ENCODE measurements at regions not wholly inside any gene's neighbourhood (a gene's known extent, or its start where the extent isn't known, plus 50 kb on each side); places are given as distances from the start of the nearest gene placed in this dataset.

GRCh38 chr7:108711611-108712010 is 141.9 kb downstream of the DNAJB9 start:
- Histone ChIP-seq H3K27ac (ENCODE audit: low read depth in 1 of 2, low read length in 2 of 2) (no peak overlapping the region), H3K4me3 (ENCODE audit: low read depth in 1 of 3, low read length in 3 of 3) (no peak overlapping the region), H3K27me3 (ENCODE audit: control insufficient read depth in 4 of 4, insufficient read depth in 4 of 4, low read length in 3 of 4) (peaks cover 0 to 5% (median 0%) of the 10 kb centered on the region in 4 donors), H3K9ac (ENCODE audit: low read depth in 1 of 2, low read length in 2 of 2) (no peak overlapping the region), H3K4me1 (ENCODE audit: control insufficient read depth in 4 of 4, insufficient read depth in 4 of 4, low read length in 3 of 4) (no peaks in the 10 kb centered on the region), H3K36me3 (ENCODE audit: control insufficient read depth in 4 of 4, insufficient read depth in 3 of 4, low read depth in 1 of 4, low read length in 3 of 4) (no peaks in the 10 kb centered on the region), H3K9me3 (ENCODE audit: control insufficient read depth in 4 of 4, low read length in 3 of 4) (no peaks in the 10 kb centered on the region)
- no peak for DNase-seq (ENCODE audit: low spot score)
- no peak for TF ChIP-seq ZBTB33 (IDR thresholded peaks at IDR 0.05)
- TF ChIP-seq RAD21 (IDR thresholded peaks at IDR 0.05), result no peak
- TF ChIP-seq MAX (IDR thresholded peaks at IDR 0.05), result no peak

GRCh38 chr7:108716783-108717182 is 147.1 kb downstream of the DNAJB9 start:
- 79% methylated on average over 1 of the region's 1 CpG for WGBS
- no peaks in the 10 kb centered on the region for H3K4me1 ChIP-seq (ENCODE audit: control insufficient read depth in 4 of 4, insufficient read depth in 4 of 4, low read length in 3 of 4)
- H3K27ac ChIP-seq (ENCODE audit: low read depth in 1 of 2, low read length in 2 of 2), result no peak overlapping the region
- DNase-seq (ENCODE audit: low spot score), result no peak
- no peaks in the 10 kb centered on the region for H3K9me3 ChIP-seq (ENCODE audit: control insufficient read depth in 4 of 4, low read length in 3 of 4)
- no peaks in the 10 kb centered on the region for H3K36me3 ChIP-seq (ENCODE audit: control insufficient read depth in 4 of 4, insufficient read depth in 3 of 4, low read depth in 1 of 4, low read length in 3 of 4)
- TF ChIP-seq NR2F2 (IDR thresholded peaks at IDR 0.05) (no peak), YY1 (IDR thresholded peaks at IDR 0.05) (no peak), SP1 (IDR thresholded peaks at IDR 0.05) (no peak), JUND (IDR thresholded peaks at IDR 0.05) (no peak), ATF3 (IDR thresholded peaks at IDR 0.05) (no peak), EGR1 (IDR thresholded peaks at IDR 0.05; ENCODE audit: low read depth in 2 of 2) (no peak), GABPA (IDR thresholded peaks at IDR 0.05 in 1 of 2, conservative IDR thresholded peaks at IDR 0.05 in 1 of 2) (no peak), RAD21 (IDR thresholded peaks at IDR 0.05) (no peak), REST (IDR thresholded peaks at IDR 0.05) (no peak)
- peaks cover 0 to 5% (median 0%) of the 10 kb centered on the region in 4 donors for H3K27me3 ChIP-seq (ENCODE audit: control insufficient read depth in 4 of 4, insufficient read depth in 4 of 4, low read length in 3 of 4)
- no peak overlapping the region for H3K9ac ChIP-seq (ENCODE audit: low read depth in 1 of 2, low read length in 2 of 2)
- H3K4me3 ChIP-seq (ENCODE audit: low read depth in 1 of 3, low read length in 3 of 3), result no peak overlapping the region

- H3K9me3 ChIP-seq (ENCODE audit: control insufficient read depth in 4 of 4, low read length in 3 of 4), result no peaks in the 10 kb centered on the region
- no peak for DNase-seq (ENCODE audit: low spot score)
- H3K27ac ChIP-seq (ENCODE audit: low read depth in 1 of 2, low read length in 2 of 2), result no peak overlapping the region
- H3K9ac ChIP-seq (ENCODE audit: low read depth in 1 of 2, low read length in 2 of 2), result no peak overlapping the region
- peaks cover 0 to 5% (median 0%) of the 10 kb centered on the region in 4 donors for H3K27me3 ChIP-seq (ENCODE audit: control insufficient read depth in 4 of 4, insufficient read depth in 4 of 4, low read length in 3 of 4)
- no peaks in the 10 kb centered on the region for H3K36me3 ChIP-seq (ENCODE audit: control insufficient read depth in 4 of 4, insufficient read depth in 3 of 4, low read depth in 1 of 4, low read length in 3 of 4)
- no peak overlapping the region for H3K4me3 ChIP-seq (ENCODE audit: low read depth in 1 of 3, low read length in 3 of 3)
- H3K4me1 ChIP-seq (ENCODE audit: control insufficient read depth in 4 of 4, insufficient read depth in 4 of 4, low read length in 3 of 4), result no peaks in the 10 kb centered on the region
- TF ChIP-seq HNF4A (conservative IDR thresholded peaks at IDR 0.05), result no peak
- no peak for TF ChIP-seq JUND (IDR thresholded peaks at IDR 0.05)
- TF ChIP-seq TAF1 (conservative IDR thresholded peaks at IDR 0.05), result no peak
- TF ChIP-seq FOXA1 (IDR thresholded peaks at IDR 0.05), result no peak
- no peak for TF ChIP-seq NR2F2 (IDR thresholded peaks at IDR 0.05)
- TF ChIP-seq FOXA2 (IDR thresholded peaks at IDR 0.05), result no peak
- no peak for TF ChIP-seq SP1 (IDR thresholded peaks at IDR 0.05)
- TF ChIP-seq RXRA (IDR thresholded peaks at IDR 0.05), result no peak
- no peak for TF ChIP-seq MAX (IDR thresholded peaks at IDR 0.05)
- no peak for TF ChIP-seq CTCF (IDR thresholded peaks at IDR 0.05; ENCODE audit: low read depth, low read length, missing input control)
- no peak for TF ChIP-seq YY1 (IDR thresholded peaks at IDR 0.05)
- no peak for TF ChIP-seq ATF3 (IDR thresholded peaks at IDR 0.05)
- TF ChIP-seq HNF4G (IDR thresholded peaks at IDR 0.05), result no peak
- TF ChIP-seq RAD21 (IDR thresholded peaks at IDR 0.05), result no peak
These were observed 148.1 kb downstream of the DNAJB9 start for GRCh38 chr7:108717781-108718180.

Data from liver (tissue), 8 donors.